ENCODE measurements at regions not wholly inside any gene's neighbourhood (a gene's known extent, or its start where the extent isn't known, plus 50 kb on each side); places are given as distances from the start of the nearest gene placed in this dataset.

DNA sequence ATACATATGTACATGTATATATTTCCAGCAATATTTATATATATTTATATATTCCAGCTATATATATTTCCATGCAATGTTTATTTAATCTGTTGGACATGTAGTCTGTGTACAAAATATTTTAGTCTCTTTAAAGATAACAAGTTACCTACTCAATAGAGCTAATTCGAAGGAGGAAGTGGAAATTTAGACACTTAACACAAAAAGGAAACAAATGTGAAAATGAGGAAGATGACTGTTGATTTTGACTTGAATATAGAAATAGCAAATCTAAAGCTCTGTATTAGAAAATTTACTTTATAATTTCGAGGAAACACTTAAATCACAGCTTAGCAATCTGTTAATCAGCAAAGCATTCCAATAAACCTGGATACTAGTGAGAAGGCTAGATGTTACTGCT is 1064.4 kb downstream of the PCDH7 start:
- TF ChIP-seq, protein P1, sequence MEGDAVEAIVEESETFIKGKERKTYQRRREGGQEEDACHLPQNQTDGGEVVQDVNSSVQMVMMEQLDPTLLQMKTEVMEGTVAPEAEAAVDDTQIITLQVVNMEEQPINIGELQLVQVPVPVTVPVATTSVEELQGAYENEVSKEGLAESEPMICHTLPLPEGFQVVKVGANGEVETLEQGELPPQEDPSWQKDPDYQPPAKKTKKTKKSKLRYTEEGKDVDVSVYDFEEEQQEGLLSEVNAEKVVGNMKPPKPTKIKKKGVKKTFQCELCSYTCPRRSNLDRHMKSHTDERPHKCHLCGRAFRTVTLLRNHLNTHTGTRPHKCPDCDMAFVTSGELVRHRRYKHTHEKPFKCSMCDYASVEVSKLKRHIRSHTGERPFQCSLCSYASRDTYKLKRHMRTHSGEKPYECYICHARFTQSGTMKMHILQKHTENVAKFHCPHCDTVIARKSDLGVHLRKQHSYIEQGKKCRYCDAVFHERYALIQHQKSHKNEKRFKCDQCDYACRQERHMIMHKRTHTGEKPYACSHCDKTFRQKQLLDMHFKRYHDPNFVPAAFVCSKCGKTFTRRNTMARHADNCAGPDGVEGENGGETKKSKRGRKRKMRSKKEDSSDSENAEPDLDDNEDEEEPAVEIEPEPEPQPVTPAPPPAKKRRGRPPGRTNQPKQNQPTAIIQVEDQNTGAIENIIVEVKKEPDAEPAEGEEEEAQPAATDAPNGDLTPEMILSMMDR (IDR thresholded peaks at IDR 0.05): no peak
- TF ChIP-seq EP300 (IDR thresholded peaks at IDR 0.05) (no peak), POLR2A (IDR thresholded peaks at IDR 0.05; ENCODE audit: low read depth) (no peak)
